H1 (cell line): ENCODE measurements at regions not wholly inside any gene's neighbourhood (a gene's known extent, or its start where the extent isn't known, plus 50 kb on each side); places are given as distances from the start of the nearest gene placed in this dataset.

Experiments
- CTCF ChIA-PET: fragments of 300-600 bp; sonication (Branson Sonifier 250); formaldehyde crosslinking; loops from one replicate; lab custom pipeline; 2021; ENCODE audit not compliant: partially characterized antibody; lab: Charles Lee
- POLR2A ChIA-PET: fragments of 300-600 bp; sonication (Branson Sonifier 250); formaldehyde crosslinking; loops from one replicate; lab custom pipeline; 2021; ENCODE audit warnings: inconsistent platforms; ENCODE audit not compliant: partially characterized antibody; lab: Charles Lee
- DNase-seq, 2 experiments: peaks; one replicate each; pipeline versions ENCODE4 v3.0.0 to v3.0.0-alpha.2; 2010 to 2022; ENCODE audit warnings: low spot score in 2 of 2, low read depth in 1 of 2, mixed read lengths in 1 of 2
- FAIRE-seq: peaks from 2 replicates; lab custom pipeline; 2011; peaks lifted over from hg19 to GRCh38; lab: Jason Lieb, UNC
- H2AFZ ChIP-seq: 2 replicates; pipeline ENCODE4 v1.8.1; 2012; ENCODE audit warnings: low read length, inconsistent platforms
- H2AK5ac ChIP-seq: 2 replicates; pipeline ENCODE4 v1.6.1; 2013; ENCODE audit warnings: low read depth, low read length
- H2BK120ac ChIP-seq: replicated peaks from 2 replicates; pipeline ENCODE3; 2013; ENCODE audit warnings: low read depth, low read length, inconsistent platforms
- H2BK12ac ChIP-seq: 2 replicates; pipeline ENCODE4 v1.6.1; 2013; ENCODE audit warnings: low read depth, low read length
- H2BK15ac ChIP-seq: 2 replicates; pipeline ENCODE4 v1.6.1; 2013; ENCODE audit warnings: low read length
- H2BK20ac ChIP-seq: 2 replicates; pipeline ENCODE4 v1.6.1; 2013; ENCODE audit warnings: low read length
- H2BK5ac ChIP-seq: 2 replicates; pipeline ENCODE4 v1.6.1; 2013; ENCODE audit warnings: low read depth, low read length
- H3K14ac ChIP-seq: 2 replicates; pipeline ENCODE4 v1.6.1; 2013; ENCODE audit warnings: inconsistent platforms; ENCODE audit not compliant: insufficient read length
- H3K18ac ChIP-seq: 2 replicates; pipeline ENCODE4 v1.6.1; 2013; ENCODE audit warnings: low read length; ENCODE audit errors: extremely low read depth
- H3K23ac ChIP-seq: 2 replicates; pipeline ENCODE4 v1.6.1; 2013; ENCODE audit warnings: inconsistent platforms; ENCODE audit not compliant: insufficient read length
- H3K23me2 ChIP-seq: 2 replicates; pipeline ENCODE4 v1.6.1; 2013; ENCODE audit warnings: low read depth, low read length
- H3K27ac ChIP-seq: 2 replicates; pipeline ENCODE4 v1.6.1; 2011; ENCODE audit warnings: low read depth, low read length, inconsistent platforms
- H3K27me3 ChIP-seq, 4 experiments: replicated peaks in 1 of 4; 1 replicate in 1 of 4; 2 replicates in 3 of 4; pipeline versions ENCODE4 v1.6.1 to v1.8.1; 2011 to 2013; ENCODE audit warnings: low read length in 3 of 4, mild to moderate bottlenecking in 3 of 4, inconsistent platforms in 2 of 4, mixed read lengths in 2 of 4, moderate library complexity in 1 of 4; ENCODE audit not compliant: control insufficient read depth in 3 of 4, insufficient read depth in 3 of 4; ENCODE audit errors: extremely low read depth in 1 of 4
- H3K36me3 ChIP-seq, 4 experiments: 2 replicates each; pipeline versions ENCODE4 v1.6.1 to v1.8.1; 2011 to 2013; ENCODE audit warnings: mild to moderate bottlenecking in 4 of 4, low read length in 3 of 4, moderate library complexity in 2 of 4, control low read depth in 1 of 4, inconsistent platforms in 1 of 4; ENCODE audit not compliant: insufficient read depth in 4 of 4, control insufficient read depth in 2 of 4
- H3K4ac ChIP-seq: replicated peaks from 2 replicates; pipeline ENCODE3; 2013; ENCODE audit warnings: low read length, low read depth, mixed read lengths, inconsistent platforms; ENCODE audit not compliant: insufficient read length
- H3K4me1 ChIP-seq, 4 experiments: replicated peaks in 1 of 4; 1 replicate in 1 of 4; 2 replicates in 3 of 4; pipeline versions ENCODE4 v1.6.1 to v1.8.1; 2011 to 2013; ENCODE audit warnings: low read length in 3 of 4, inconsistent platforms in 2 of 4, mixed read lengths in 1 of 4; ENCODE audit not compliant: insufficient read depth in 4 of 4, control insufficient read depth in 3 of 4
- H3K4me2 ChIP-seq, 2 experiments: 2 replicates each; pipeline versions ENCODE4 v1.6.1 to v1.8.1; 2011 to 2013; ENCODE audit warnings: low read depth in 2 of 2, low read length in 2 of 2, control low read depth in 1 of 2, inconsistent platforms in 1 of 2, mild to moderate bottlenecking in 1 of 2; ENCODE audit not compliant: insufficient read depth in 1 of 2
- H3K4me3 ChIP-seq, 4 experiments: fragments of 200-600, 300-600 bp in 1 of 4; sonication (generic), shearing (Covaris generic), sonication (Bioruptor Twin) in 1 of 4; 2 replicates each; pipeline versions ENCODE4 v1.5.1 to v1.8.1; 2011 to 2016; ENCODE audit warnings: low read length in 4 of 4, low read depth in 3 of 4, control low read depth in 2 of 4, inconsistent platforms in 2 of 4, mild to moderate bottlenecking in 2 of 4, mixed read lengths in 1 of 4, moderate library complexity in 1 of 4; ENCODE audit not compliant: insufficient read depth in 2 of 4; ENCODE audit errors: extremely low read depth in 1 of 4
- H3K56ac ChIP-seq: replicated peaks from 2 replicates; pipeline ENCODE3; 2013; ENCODE audit warnings: low read depth, mild to moderate bottlenecking, mixed read lengths, low read length, inconsistent platforms; ENCODE audit not compliant: insufficient read length
- H3K79me1 ChIP-seq: 2 replicates; pipeline ENCODE4 v1.6.1; 2013; ENCODE audit warnings: low read depth, low read length, control low read depth
- H3K79me2 ChIP-seq, 2 experiments: 2 replicates each; pipeline versions ENCODE4 v1.6.1 to v1.8.1; 2012 to 2013; ENCODE audit warnings: low read length in 2 of 2, mild to moderate bottlenecking in 2 of 2, inconsistent platforms in 1 of 2; ENCODE audit not compliant: insufficient read depth in 2 of 2, control insufficient read depth in 1 of 2
- H3K9ac ChIP-seq, 4 experiments: replicated peaks in 1 of 4; 1 replicate in 1 of 4; 2 replicates in 3 of 4; pipeline versions ENCODE4 v1.6.1 to v1.8.1; 2011 to 2013; ENCODE audit warnings: low read depth in 3 of 4, low read length in 3 of 4, control low read depth in 2 of 4, mild to moderate bottlenecking in 2 of 4, moderate library complexity in 2 of 4, inconsistent platforms in 1 of 4; ENCODE audit errors: extremely low read depth in 1 of 4
- H3K9me3 ChIP-seq, 2 experiments: 2 replicates each; pipeline versions ENCODE4 v1.6.1 to v1.8.1; 2012 to 2013; ENCODE audit warnings: mild to moderate bottlenecking in 2 of 2, moderate library complexity in 2 of 2, control low read depth in 1 of 2, inconsistent platforms in 1 of 2, low read depth in 1 of 2, low read length in 1 of 2, mixed read lengths in 1 of 2; ENCODE audit not compliant: insufficient read depth in 2 of 2
- H4K20me1 ChIP-seq, 2 experiments: replicated peaks in 1 of 2; 2 replicates each; pipeline versions ENCODE3 to v1.8.1; 2011 to 2013; ENCODE audit warnings: inconsistent platforms in 2 of 2, low read length in 2 of 2, mild to moderate bottlenecking in 1 of 2; ENCODE audit not compliant: insufficient read depth in 2 of 2, control insufficient read depth in 1 of 2
- H4K5ac ChIP-seq: 2 replicates; pipeline ENCODE4 v1.6.1; 2013; ENCODE audit warnings: low read length, low read depth, mixed read lengths, inconsistent platforms; ENCODE audit not compliant: insufficient read length
- H4K8ac ChIP-seq: 2 replicates; pipeline ENCODE4 v1.8.0; 2013; ENCODE audit warnings: mild to moderate bottlenecking, moderate library complexity, low read length, inconsistent platforms; ENCODE audit not compliant: insufficient read depth; ENCODE audit errors: extremely low read depth
- H4K91ac ChIP-seq: replicated peaks from 2 replicates; pipeline ENCODE3; 2013; ENCODE audit warnings: low read length, mixed read lengths, inconsistent platforms; ENCODE audit not compliant: insufficient read length
- EP300 ChIP-seq, 2 experiments: IDR thresholded peaks; 1 replicate in 1 of 2; 2 replicates in 1 of 2; pipeline ENCODE4 v1.6.1; 2011 to 2012; ENCODE audit warnings: low read depth in 2 of 2, low read length in 2 of 2, mild to moderate bottlenecking in 2 of 2, borderline replicate concordance in 1 of 2, inconsistent platforms in 1 of 2, moderate library complexity in 1 of 2
- YY1 ChIP-seq: IDR thresholded peaks from 2 replicates; pipeline ENCODE4 v1.6.1; 2011; ENCODE audit warnings: low read depth, mild to moderate bottlenecking, low read length
- WGBS, 2 experiments: shearing (Covaris generic) in 1 of 2; methylation state at CpG; one replicate each; pipeline versions ENCODE4 v1.1.6 to v1.1.7; 2013 to 2015; ENCODE audit warnings: low lambda C conversion rate in 2 of 2, mixed read lengths in 2 of 2, inconsistent platforms in 1 of 2, low coverage in 1 of 2, missing lambda C conversion rate in 1 of 2; ENCODE audit not compliant: insufficient replicate concordance in 2 of 2, insufficient coverage in 1 of 2, insufficient read length in 1 of 2; ENCODE audit errors: extremely low coverage in 1 of 2, missing lambda C conversion rate in 1 of 2; 5-methylcytosine and 5-hydroxymethylcytosine counted together

GRCh38 chr15:34642247-34642646, 58.8 kb upstream of the GOLGA8B start:
- FAIRE-seq (no peak), DNase-seq (no peak)
- H2BK12ac ChIP-seq = no peak overlapping the region
- WGBS, 2 experiments = 73% methylated on average over 4 of the region's 4 CpGs; no CpG with 5 or more reads in 1 of the 2 experiments
- no peak overlapping the region for H3K14ac ChIP-seq
- H3K23me2 ChIP-seq = no peaks in the 10 kb centered on the region
- H3K4me3 ChIP-seq = no peak overlapping the region
- H3K4me1 ChIP-seq = no peaks in the 10 kb centered on the region; a peak in 1 of 7 replicates
- no peaks in the 10 kb centered on the region for H3K36me3 ChIP-seq
- H2BK20ac ChIP-seq = no peak overlapping the region
- no peaks in the 10 kb centered on the region for H3K9me3 ChIP-seq
- no peak overlapping the region for H3K23ac ChIP-seq
- H3K4me2 ChIP-seq = no peak overlapping the region
- H2AK5ac ChIP-seq = no peak overlapping the region
- H3K79me2 ChIP-seq = no peaks in the 10 kb centered on the region
- H3K27ac ChIP-seq = no peak overlapping the region
- H4K5ac ChIP-seq = no peak overlapping the region
- H3K4ac ChIP-seq = no peak overlapping the region
- H4K91ac ChIP-seq = no peak overlapping the region
- no peaks in the 10 kb centered on the region for H3K27me3 ChIP-seq
- H3K56ac ChIP-seq = no peak overlapping the region
- H2AFZ ChIP-seq = peak overlapping the region; percentile 84; the same call in 1 of the 2 replicates
- H2BK120ac ChIP-seq = no peak overlapping the region
- POLR2A ChIA-PET = no interaction called here
- no peaks in the 10 kb centered on the region for H4K20me1 ChIP-seq
- H2BK5ac ChIP-seq = no peak overlapping the region
- no peaks in the 10 kb centered on the region for H3K79me1 ChIP-seq
- H3K18ac ChIP-seq = no peak overlapping the region
- no peak overlapping the region for H4K8ac ChIP-seq
- H2BK15ac ChIP-seq = no peak overlapping the region
- no peak for TF ChIP-seq EP300 (IDR thresholded peaks at IDR 0.05; ENCODE audit: borderline replicate concordance in 1 of 2, low read depth in 2 of 2, low read length in 2 of 2)
- peak; percentile 78 for TF ChIP-seq YY1
- no peak overlapping the region for H3K9ac ChIP-seq
- CTCF ChIA-PET = interaction anchor here (1.2 kb wide), 1 partner anchor 21 kb away, joined by 3 read pairs; no protein-coding TSS in a partner anchor
